Upper lobe of left lung (tissue), 4 donors: ENCODE measurements at regions not wholly inside any gene's neighbourhood (a gene's known extent, or its start where the extent isn't known, plus 50 kb on each side); places are given as distances from the start of the nearest gene placed in this dataset.

Experiments used
- CTCF ChIP-seq, 6 experiments: fragments of 450-650 bp in 4 of 6; fragments of 200-600 bp in 2 of 6; sonication (generic) in 2 of 6; IDR thresholded peaks; one replicate each; pipeline ENCODE4 v1.5.1; 2016 to 2019; ENCODE audit warnings: antibody characterized with exemption in 6 of 6
- EP300 ChIP-seq, 4 donors: sonication (generic); formaldehyde crosslinking; IDR thresholded peaks; one replicate each; pipeline ENCODE4 v1.5.1; 2017; ENCODE audit warnings: antibody characterized with exemption in 4 of 4, control low read depth in 2 of 4
- POLR2A ChIP-seq, 4 donors: fragments of 450-650 bp; IDR thresholded peaks; one replicate each; pipeline ENCODE4 v1.5.1; 2016 to 2017; ENCODE audit warnings: antibody characterized with exemption in 4 of 4, mild to moderate bottlenecking in 2 of 4

GRCh38 chr17:12256380-12256995, 235.8 kb downstream of the MAP2K4 start:
- peak; percentile 35 to 71 (median 60) for TF ChIP-seq CTCF (IDR thresholded peaks at IDR 0.05)
- TF ChIP-seq POLR2A (IDR thresholded peaks at IDR 0.05): no peak
- TF ChIP-seq EP300 (IDR thresholded peaks at IDR 0.05): no peak
